ENCODE measurements at regions not wholly inside any gene's neighbourhood (a gene's known extent, or its start where the extent isn't known, plus 50 kb on each side); places are given as distances from the start of the nearest gene placed in this dataset.

- TF ChIP-seq CTCF (IDR thresholded peaks at IDR 0.05; ENCODE audit: extremely low read depth, insufficient read depth, missing control alignments), result no peak
- DNase-seq (ENCODE audit: low spot score), result no peak
- in situ Hi-C loops (cut with MboI; ENCODE audit: low pct_unique_long_range_greater_than_20kb, low sequenced_read_pairs, unreplicated experiment), result no loop called here
Measured at GRCh38 chr6:141729146-141729545, 403.6 kb upstream of the GJE1 start.

- in situ Hi-C loops (cut with MboI; ENCODE audit: low pct_unique_long_range_greater_than_20kb, low sequenced_read_pairs, unreplicated experiment), result no loop called here
- DNase-seq (ENCODE audit: low spot score), result no peak
- no peak for TF ChIP-seq CTCF (IDR thresholded peaks at IDR 0.05; ENCODE audit: extremely low read depth, insufficient read depth, missing control alignments)
Measured at GRCh38 chr6:141728330-141728729, 404.4 kb upstream of the GJE1 start.

- TF ChIP-seq CTCF (IDR thresholded peaks at IDR 0.05; ENCODE audit: extremely low read depth, insufficient read depth, missing control alignments), result no peak
- no peak for DNase-seq (ENCODE audit: low spot score)
- in situ Hi-C loops (cut with MboI; ENCODE audit: low pct_unique_long_range_greater_than_20kb, low sequenced_read_pairs, unreplicated experiment), result no loop called here
Measured at GRCh38 chr6:141726248-141726647, 406.5 kb upstream of the GJE1 start.

GRCh38 chr6:141724731-141725130, 408.0 kb upstream of the GJE1 start:
- TF ChIP-seq CTCF (IDR thresholded peaks at IDR 0.05; ENCODE audit: extremely low read depth, insufficient read depth, missing control alignments), result no peak
- no peak for DNase-seq (ENCODE audit: low spot score)
- in situ Hi-C loops (cut with MboI; ENCODE audit: low pct_unique_long_range_greater_than_20kb, low sequenced_read_pairs, unreplicated experiment), result no loop called here

GRCh38 chr6:141719476-141719875, 413.2 kb upstream of the GJE1 start:
- no peak for TF ChIP-seq CTCF (IDR thresholded peaks at IDR 0.05; ENCODE audit: extremely low read depth, insufficient read depth, missing control alignments)
- in situ Hi-C loops (cut with MboI; ENCODE audit: low pct_unique_long_range_greater_than_20kb, low sequenced_read_pairs, unreplicated experiment), result no loop called here
- DNase-seq (ENCODE audit: low spot score), result no peak

- no peak for TF ChIP-seq CTCF (IDR thresholded peaks at IDR 0.05; ENCODE audit: extremely low read depth, insufficient read depth, missing control alignments)
- in situ Hi-C loops (cut with MboI; ENCODE audit: low pct_unique_long_range_greater_than_20kb, low sequenced_read_pairs, unreplicated experiment), result no loop called here
- no peak for DNase-seq (ENCODE audit: low spot score)
Measured at GRCh38 chr6:141705431-141705830, 427.3 kb upstream of the GJE1 start.

- no peak for DNase-seq (ENCODE audit: low spot score)
- TF ChIP-seq CTCF (IDR thresholded peaks at IDR 0.05; ENCODE audit: extremely low read depth, insufficient read depth, missing control alignments), result no peak
- in situ Hi-C loops (cut with MboI; ENCODE audit: low pct_unique_long_range_greater_than_20kb, low sequenced_read_pairs, unreplicated experiment), result no loop called here
Measured at GRCh38 chr6:141704151-141704550, 428.6 kb upstream of the GJE1 start.
